HCT116 (cell line): ENCODE measurements at regions not wholly inside any gene's neighbourhood (a gene's known extent, or its start where the extent isn't known, plus 50 kb on each side); places are given as distances from the start of the nearest gene placed in this dataset.

Experiments
- ATF3 ChIP-seq: IDR thresholded peaks from 2 replicates; pipeline ENCODE4 v1.6.1; 2012
- CEBPB ChIP-seq: IDR thresholded peaks from 2 replicates; pipeline ENCODE4 v1.6.1; 2012; ENCODE audit warnings: low read depth
- CTCF ChIP-seq, 3 experiments: fragments of 200-600 bp in 1 of 3; sonication (generic) in 1 of 3; IDR thresholded peaks in 2 of 3; conservative IDR thresholded peaks in 1 of 3; 2 replicates each; pipeline ENCODE4 v1.5.1; 2012 to 2017; ENCODE audit warnings: low read depth in 2 of 3, low read length in 2 of 3, antibody characterized with exemption in 1 of 3, borderline replicate concordance in 1 of 3, control low read depth in 1 of 3, mild to moderate bottlenecking in 1 of 3, mixed read lengths in 1 of 3, mixed run types in 1 of 3, moderate library complexity in 1 of 3; ENCODE audit not compliant: insufficient read depth in 1 of 3
- EGR1 ChIP-seq: IDR thresholded peaks from 2 replicates; pipeline ENCODE4 v1.6.1; 2012; ENCODE audit warnings: low read depth
- EZH2 ChIP-seq: fragments of 200-600 bp; sonication (generic); IDR thresholded peaks from 2 replicates; pipeline ENCODE4 v1.6.1; 2017; ENCODE audit warnings: antibody characterized with exemption, mixed run types
- EZH2phosphoT487 ChIP-seq: fragments of 200-600 bp; IDR thresholded peaks from 2 replicates; pipeline ENCODE4 v1.6.1; 2018; ENCODE audit warnings: antibody characterized with exemption, borderline replicate concordance
- FOSL1 ChIP-seq: IDR thresholded peaks from 2 replicates; pipeline ENCODE4 v1.6.1; 2012; ENCODE audit warnings: low read depth
- POLR2A ChIP-seq: IDR thresholded peaks from 2 replicates; pipeline ENCODE4 v1.7.0; 2011; ENCODE audit warnings: borderline replicate concordance; ENCODE audit not compliant: insufficient read depth, insufficient read length; ENCODE audit errors: extremely low read depth
- POLR2AphosphoS5 ChIP-seq: IDR thresholded peaks from 2 replicates; pipeline ENCODE4 v1.6.1; 2011; ENCODE audit warnings: mild to moderate bottlenecking, low read depth, low read length, moderate library complexity
- RAD21 ChIP-seq: IDR thresholded peaks from 2 replicates; pipeline ENCODE4 v1.6.1; 2012; ENCODE audit warnings: low read depth, mild to moderate bottlenecking
- REST ChIP-seq: IDR thresholded peaks from 2 replicates; pipeline ENCODE4 v1.6.1; 2012; ENCODE audit warnings: low read depth
- SP1 ChIP-seq: IDR thresholded peaks from 2 replicates; pipeline ENCODE4 v1.6.1; 2012; ENCODE audit warnings: low read depth
- YY1 ChIP-seq: IDR thresholded peaks from 2 replicates; pipeline ENCODE4 v1.6.1; 2011; ENCODE audit warnings: low read length, low read depth, moderate library complexity, mild to moderate bottlenecking; ENCODE audit not compliant: insufficient replicate concordance; ENCODE audit errors: extremely low read depth
- ZNF274 ChIP-seq: fragments of 200-500 bp; sonication (Bioruptor generic); IDR thresholded peaks from 2 replicates; pipeline ENCODE4 v1.6.1; 2014; ENCODE audit warnings: mild to moderate bottlenecking, low read depth, low read length, inconsistent platforms

- TF ChIP-seq SP1 (no peak), CTCF (IDR thresholded peaks at IDR 0.05 in 2 of 3, conservative IDR thresholded peaks at IDR 0.05 in 1 of 3; ENCODE audit: borderline replicate concordance in 1 of 3, insufficient read depth in 1 of 3, low read depth in 2 of 3, low read length in 2 of 3) (no peak), EGR1 (no peak), EZH2 (no peak), POLR2AphosphoS5 (no peak), FOSL1 (no peak), REST (no peak), POLR2A (no peak), RAD21 (no peak), YY1 (no peak), EZH2phosphoT487 (no peak), ATF3 (no peak), CEBPB (no peak), ZNF274 (no peak)
Measured at GRCh38 chr1:220374449-220374848, 102.2 kb upstream of the RAB3GAP2 start.
